PC-3 (cell line): ENCODE measurements at regions not wholly inside any gene's neighbourhood (a gene's known extent, or its start where the extent isn't known, plus 50 kb on each side); places are given as distances from the start of the nearest gene placed in this dataset.

Experiments used
- CTCF ChIP-seq: fragments of 300-600 bp; sonication (generic); conservative IDR thresholded peaks from 2 replicates; pipeline ENCODE4 v1.5.1; 2017; ENCODE audit warnings: antibody characterized with exemption, low read depth, mild to moderate bottlenecking, low read length
- EZH2phosphoT487 ChIP-seq: fragments of 300-600 bp; sonication (generic); IDR thresholded peaks from 2 replicates; pipeline ENCODE4 v1.6.1; 2018; ENCODE audit warnings: mild to moderate bottlenecking, antibody characterized with exemption, low read length, borderline replicate concordance

GRCh38 chr5:85168474-85168873 lies 783.8 kb upstream of the EDIL3 start:
- no peak for TF ChIP-seq CTCF
- no peak for TF ChIP-seq EZH2phosphoT487
